Loucy (cell line): ENCODE measurements at regions not wholly inside any gene's neighbourhood (a gene's known extent, or its start where the extent isn't known, plus 50 kb on each side); places are given as distances from the start of the nearest gene placed in this dataset.

Experiments used
- CTCF ChIP-seq: fragments of 200-600 bp; sonication (generic); conservative IDR thresholded peaks from 2 replicates; pipeline ENCODE4 v1.5.1; 2014; ENCODE audit warnings: mild to moderate bottlenecking, antibody characterized with exemption, low read length
- EZH2phosphoT487 ChIP-seq: fragments of 200-600 bp; IDR thresholded peaks from 2 replicates; pipeline ENCODE4 v1.6.1; 2018; ENCODE audit warnings: antibody characterized with exemption, mild to moderate bottlenecking, moderate library complexity, borderline replicate concordance

- TF ChIP-seq CTCF (no peak), EZH2phosphoT487 (no peak)
Measured at GRCh38 chr22:27099946-27100722, 442.7 kb downstream of the MIAT start.
